Bronchial epithelial cell (primary cell): ENCODE measurements at regions not wholly inside any gene's neighbourhood (a gene's known extent, or its start where the extent isn't known, plus 50 kb on each side); places are given as distances from the start of the nearest gene placed in this dataset.

Experiments
- DNase-seq: peaks from one replicate; pipeline ENCODE4 v3.0.0-alpha.2; 2010; ENCODE audit warnings: low read depth
- FAIRE-seq: peaks from 2 replicates; lab custom pipeline; 2011; peaks lifted over from hg19 to GRCh38; lab: Jason Lieb, UNC
- H3K27me3 ChIP-seq: 2 replicates; pipeline ENCODE4 v1.5.1; 2011; ENCODE audit warnings: low read length; ENCODE audit not compliant: control insufficient read depth, insufficient read depth
- H3K36me3 ChIP-seq: 2 replicates; pipeline ENCODE4 v1.5.1; 2011; ENCODE audit warnings: low read length; ENCODE audit not compliant: control insufficient read depth, insufficient read depth
- H3K4me3 ChIP-seq: 2 replicates; pipeline ENCODE4 v1.5.1; 2011; ENCODE audit warnings: mild to moderate bottlenecking, low read depth, low read length, control low read depth
- TF ChIP-seq, protein P1 (sequence below): IDR thresholded peaks from 2 replicates; pipeline ENCODE4 v1.5.1; 2011; ENCODE audit warnings: mild to moderate bottlenecking, moderate library complexity, low read length, control low read depth, inconsistent platforms; ENCODE audit not compliant: insufficient read depth, severe bottlenecking

- Histone ChIP-seq H3K36me3 (no peaks in the 10 kb centered on the region), H3K4me3 (no peak overlapping the region), H3K27me3 (no peaks in the 10 kb centered on the region)
- FAIRE-seq = no peak
- DNase-seq = no peak
- TF ChIP-seq, protein P1, sequence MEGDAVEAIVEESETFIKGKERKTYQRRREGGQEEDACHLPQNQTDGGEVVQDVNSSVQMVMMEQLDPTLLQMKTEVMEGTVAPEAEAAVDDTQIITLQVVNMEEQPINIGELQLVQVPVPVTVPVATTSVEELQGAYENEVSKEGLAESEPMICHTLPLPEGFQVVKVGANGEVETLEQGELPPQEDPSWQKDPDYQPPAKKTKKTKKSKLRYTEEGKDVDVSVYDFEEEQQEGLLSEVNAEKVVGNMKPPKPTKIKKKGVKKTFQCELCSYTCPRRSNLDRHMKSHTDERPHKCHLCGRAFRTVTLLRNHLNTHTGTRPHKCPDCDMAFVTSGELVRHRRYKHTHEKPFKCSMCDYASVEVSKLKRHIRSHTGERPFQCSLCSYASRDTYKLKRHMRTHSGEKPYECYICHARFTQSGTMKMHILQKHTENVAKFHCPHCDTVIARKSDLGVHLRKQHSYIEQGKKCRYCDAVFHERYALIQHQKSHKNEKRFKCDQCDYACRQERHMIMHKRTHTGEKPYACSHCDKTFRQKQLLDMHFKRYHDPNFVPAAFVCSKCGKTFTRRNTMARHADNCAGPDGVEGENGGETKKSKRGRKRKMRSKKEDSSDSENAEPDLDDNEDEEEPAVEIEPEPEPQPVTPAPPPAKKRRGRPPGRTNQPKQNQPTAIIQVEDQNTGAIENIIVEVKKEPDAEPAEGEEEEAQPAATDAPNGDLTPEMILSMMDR = no peak
These were observed 474.3 kb downstream of the VRK1 start for GRCh38 chr14:97271451-97271960.

- H3K36me3 ChIP-seq = no peaks in the 10 kb centered on the region
- H3K4me3 ChIP-seq = no peak overlapping the region
- H3K27me3 ChIP-seq = no peaks in the 10 kb centered on the region
- TF ChIP-seq, protein P1 = no peak
- DNase-seq (no peak), FAIRE-seq (no peak)
These were observed 476.4 kb downstream of the VRK1 start for GRCh38 chr14:97273540-97273939.

DNA sequence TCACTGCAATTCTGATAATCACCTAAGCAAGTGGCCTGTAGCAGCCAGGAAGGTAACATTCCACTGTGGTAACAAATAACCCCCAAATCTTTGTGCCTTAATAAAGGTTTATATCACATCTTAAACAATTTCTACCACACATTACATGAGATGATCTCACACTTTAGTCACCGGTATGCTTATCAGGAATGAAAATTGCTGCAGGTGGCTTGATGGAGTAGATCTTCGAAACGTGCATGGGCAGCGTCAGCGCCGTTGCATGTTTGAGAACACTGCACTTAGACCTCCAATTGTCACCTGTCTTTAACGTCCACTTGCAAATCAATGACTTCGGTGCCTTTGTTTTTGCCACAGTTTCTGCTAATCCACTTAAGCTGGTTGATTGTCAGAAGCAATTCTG lies 477.4 kb downstream of the VRK1 start:
- no peaks in the 10 kb centered on the region for H3K27me3 ChIP-seq
- TF ChIP-seq, protein P1 = no peak
- no peaks in the 10 kb centered on the region for H3K36me3 ChIP-seq
- no peak overlapping the region for H3K4me3 ChIP-seq
- DNase-seq (no peak), FAIRE-seq (no peak)

DNA sequence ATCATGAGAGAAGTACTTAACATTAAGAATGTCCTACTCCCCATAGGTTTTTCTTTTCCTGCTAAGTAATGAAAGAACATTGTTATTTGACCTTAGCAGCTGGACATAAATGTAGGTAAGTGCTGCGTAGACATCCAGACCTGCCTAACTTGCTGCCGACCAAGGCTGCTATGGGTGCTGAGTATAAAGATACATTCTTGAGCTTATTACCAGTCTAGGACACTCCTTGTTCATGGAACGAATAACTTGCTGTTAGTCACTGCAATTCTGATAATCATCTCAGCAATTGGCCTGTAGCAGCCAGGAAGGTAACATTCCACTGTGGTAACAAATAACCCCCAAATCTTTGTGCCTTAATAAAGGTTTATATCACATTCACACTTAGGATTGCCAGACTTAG lies 478.1 kb downstream of the VRK1 start:
- DNase-seq (no peak), FAIRE-seq (no peak)
- TF ChIP-seq, protein P1 = no peak
- Histone ChIP-seq H3K27me3 (no peaks in the 10 kb centered on the region), H3K36me3 (no peaks in the 10 kb centered on the region), H3K4me3 (no peak overlapping the region)

GRCh38 chr14:97276573-97276972 lies 479.4 kb downstream of the VRK1 start:
- no peak for DNase-seq
- TF ChIP-seq, protein P1 = no peak
- Histone ChIP-seq H3K27me3 (no peaks in the 10 kb centered on the region), H3K4me3 (no peak overlapping the region), H3K36me3 (no peaks in the 10 kb centered on the region)
- FAIRE-seq = no peak

DNA sequence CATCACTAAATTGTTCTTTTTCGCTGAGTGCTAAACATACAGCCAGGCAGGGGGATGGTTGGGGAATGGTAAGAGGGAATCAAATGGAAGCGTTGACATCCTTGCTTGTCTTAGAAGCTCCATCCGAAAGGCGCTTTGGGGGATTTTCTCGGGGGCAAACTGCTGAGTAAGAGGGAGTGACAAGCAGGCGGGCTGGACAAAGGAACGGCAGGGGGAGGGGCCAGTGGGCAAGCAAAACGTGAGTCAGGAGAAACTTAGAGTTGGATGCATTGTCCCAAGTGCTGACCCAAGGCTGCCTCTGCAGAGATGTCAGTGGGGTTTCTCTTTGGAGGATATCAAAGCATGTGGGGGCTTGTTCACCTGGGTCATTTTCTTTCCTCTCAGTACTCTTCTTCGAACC lies 480.5 kb downstream of the VRK1 start:
- H3K4me3 ChIP-seq = no peak overlapping the region
- TF ChIP-seq, protein P1 = no peak
- no peaks in the 10 kb centered on the region for H3K36me3 ChIP-seq
- H3K27me3 ChIP-seq = no peaks in the 10 kb centered on the region
- no peak for FAIRE-seq
- DNase-seq = no peak
